IMR-90 (cell line): ENCODE measurements at regions not wholly inside any gene's neighbourhood (a gene's known extent, or its start where the extent isn't known, plus 50 kb on each side); places are given as distances from the start of the nearest gene placed in this dataset.
A peak's percentile ranks its signal among the peaks of the same experiment; 100 is the strongest.

Source experiments
- ATAC-seq: fragments of 200-7000 bp; cut with Tn5 transposase; 2 replicates; pipeline ENCODE4 v1.9.1; 2020; ENCODE audit warnings: low read depth, mild to moderate bottlenecking, moderate library complexity
- BruUV-seq: library from RNA; stranded (reverse); fragments of 400-500 nt; replicated peaks from 2 replicates; lab custom pipeline; 2021; lab: Mats Ljungman, UMichigan
- CTCF ChIA-PET: fragments of 300-600 bp; formaldehyde crosslinking; extraction: SDS; loops from one replicate; lab custom pipeline; 2021; ENCODE audit warnings: antibody characterized with exemption; lab: Yijun Ruan, JAX
- POLR2A ChIA-PET: fragments of 300-600 bp; sonication (Branson Sonifier 250); formaldehyde crosslinking; loops from one replicate; lab custom pipeline; 2022; ENCODE audit warnings: antibody characterized with exemption; ENCODE audit not compliant: unreplicated experiment; lab: Charles Lee
- DNase-seq: peaks from one replicate; pipeline ENCODE4 v3.0.0; 2013
- H2AFZ ChIP-seq: replicated peaks from 2 replicates; pipeline ENCODE3; 2013; ENCODE audit warnings: low read length, mild to moderate bottlenecking; ENCODE audit not compliant: poor library complexity
- H2AK5ac ChIP-seq: 2 replicates; pipeline ENCODE4 v1.6.1; 2013; ENCODE audit warnings: low read depth, low read length, inconsistent platforms
- H2AK9ac ChIP-seq: replicated peaks from 2 replicates; pipeline ENCODE3; 2013; ENCODE audit warnings: mild to moderate bottlenecking, low read depth, low read length, moderate library complexity; ENCODE audit not compliant: poor library complexity
- H2BK120ac ChIP-seq: 2 replicates; pipeline ENCODE4 v1.6.1; 2013; ENCODE audit warnings: low read depth, low read length, inconsistent platforms
- H2BK15ac ChIP-seq: 3 replicates; pipeline ENCODE4 v1.6.1; 2013; ENCODE audit warnings: low read depth, low read length, inconsistent platforms
- H2BK20ac ChIP-seq: 2 replicates; pipeline ENCODE4 v1.6.1; 2013; ENCODE audit warnings: low read depth, mild to moderate bottlenecking, inconsistent platforms, low read length, moderate library complexity
- H2BK5ac ChIP-seq: 2 replicates; pipeline ENCODE4 v1.6.1; 2013; ENCODE audit warnings: mild to moderate bottlenecking, low read depth, low read length, inconsistent platforms; ENCODE audit not compliant: poor library complexity, severe bottlenecking
- H3K14ac ChIP-seq: replicated peaks from 2 replicates; pipeline ENCODE4 v1.6.1; 2013; ENCODE audit warnings: low read depth, low read length, inconsistent platforms
- H3K18ac ChIP-seq: 2 replicates; pipeline ENCODE4 v1.6.1; 2013; ENCODE audit warnings: low read depth, low read length, control low read depth
- H3K23ac ChIP-seq: 2 replicates; pipeline ENCODE4 v1.6.1; 2013; ENCODE audit warnings: low read depth, low read length, inconsistent platforms
- H3K27ac ChIP-seq: 2 replicates; pipeline ENCODE4 v1.5.1; 2013; ENCODE audit warnings: mild to moderate bottlenecking, control low read depth, low read length; ENCODE audit not compliant: insufficient read depth
- H3K27me3 ChIP-seq: 2 replicates; pipeline ENCODE4 v1.6.1; 2013; ENCODE audit warnings: low read length; ENCODE audit not compliant: control insufficient read depth, insufficient read depth
- H3K36me3 ChIP-seq: 2 replicates; pipeline ENCODE4 v1.6.1; 2013; ENCODE audit warnings: low read length, mixed read lengths; ENCODE audit not compliant: control insufficient read depth, insufficient read depth
- H3K4ac ChIP-seq: 2 replicates; pipeline ENCODE4 v1.6.1; 2013; ENCODE audit warnings: low read depth, low read length, inconsistent platforms
- H3K4me1 ChIP-seq: 2 replicates; pipeline ENCODE4 v1.6.1; 2013; ENCODE audit warnings: low read length, mixed read lengths; ENCODE audit not compliant: control insufficient read depth, insufficient read depth
- H3K4me2 ChIP-seq: 2 replicates; pipeline ENCODE4 v1.6.1; 2013; ENCODE audit warnings: low read depth, mild to moderate bottlenecking, control low read depth, low read length, moderate library complexity
- H3K4me3 ChIP-seq: 2 replicates; pipeline ENCODE4 v1.5.1; 2013; ENCODE audit warnings: low read depth, mild to moderate bottlenecking, control low read depth, low read length, moderate library complexity; ENCODE audit not compliant: insufficient read depth
- H3K56ac ChIP-seq: 2 replicates; pipeline ENCODE4 v1.6.1; 2013; ENCODE audit warnings: low read length, inconsistent platforms; ENCODE audit not compliant: insufficient read depth; ENCODE audit errors: extremely low read depth
- H3K79me1 ChIP-seq, 2 experiments: 2 replicates each; pipeline ENCODE4 v1.6.1; 2013; ENCODE audit warnings: low read length in 2 of 2, inconsistent platforms in 1 of 2, low read depth in 1 of 2
- H3K9ac ChIP-seq: 2 replicates; pipeline ENCODE4 v1.6.1; 2013; ENCODE audit warnings: low read depth, low read length, control low read depth
- H3K9me1 ChIP-seq: 2 replicates; pipeline ENCODE4 v1.6.1; 2013; ENCODE audit warnings: low read length, inconsistent platforms; ENCODE audit not compliant: insufficient read depth
- H3K9me3 ChIP-seq: 2 replicates; pipeline ENCODE4 v1.6.1; 2013; ENCODE audit warnings: low read length; ENCODE audit not compliant: control insufficient read depth, insufficient read depth
- H4K20me1 ChIP-seq: 2 replicates; pipeline ENCODE4 v1.6.1; 2013; ENCODE audit warnings: low read length, inconsistent platforms; ENCODE audit not compliant: insufficient read depth
- H4K5ac ChIP-seq: 2 replicates; pipeline ENCODE4 v1.6.1; 2013; ENCODE audit warnings: mild to moderate bottlenecking, low read depth, low read length, control low read depth
- H4K8ac ChIP-seq, 2 experiments: 2 replicates each; pipeline ENCODE4 v1.6.1; 2013; ENCODE audit warnings: low read depth in 2 of 2, low read length in 2 of 2, control low read depth in 1 of 2, inconsistent platforms in 1 of 2
- H4K91ac ChIP-seq: 2 replicates; pipeline ENCODE4 v1.6.1; 2013; ENCODE audit warnings: low read depth, low read length, inconsistent platforms; ENCODE audit not compliant: insufficient read depth
- BHLHE40 ChIP-seq: fragments of 150-350 bp; IDR thresholded peaks from 2 replicates; pipeline ENCODE4 v1.6.1; 2016; ENCODE audit warnings: mild to moderate bottlenecking, low read depth, low read length
- CHD1 ChIP-seq: IDR thresholded peaks from 2 replicates; pipeline ENCODE4 v1.6.1; 2012; ENCODE audit warnings: low read depth, low read length, improper control_type of control experiment
- FOS ChIP-seq: fragments of 150-350 bp; IDR thresholded peaks from 2 replicates; pipeline ENCODE4 v1.6.1; 2016; ENCODE audit warnings: low read depth, low read length
- NFE2L2 ChIP-seq: fragments of 150-350 bp; IDR thresholded peaks from 2 replicates; pipeline ENCODE4 v1.6.1; 2016; ENCODE audit warnings: low read depth, mild to moderate bottlenecking, low read length
- RAD21 ChIP-seq: IDR thresholded peaks from 2 replicates; pipeline ENCODE4 v1.6.1; 2012; ENCODE audit warnings: low read length, improper control_type of control experiment
- RFX5 ChIP-seq: IDR thresholded peaks from 2 replicates; pipeline ENCODE4 v1.8.0; 2012; ENCODE audit warnings: low read depth, mild to moderate bottlenecking, low read length, moderate library complexity
- SMC3 ChIP-seq: fragments of 150-350 bp; IDR thresholded peaks from 2 replicates; pipeline ENCODE4 v1.6.1; 2016; ENCODE audit warnings: low read depth, mild to moderate bottlenecking, antibody characterized with exemption, low read length, moderate library complexity
- whole genome bisulfite sequencing, 2 experiments: methylation state at CpG; one replicate each; pipeline versions ENCODE4 v1.1.5 to v1.1.7; 2013; ENCODE audit warnings: missing lambda C conversion rate in 2 of 2; ENCODE audit not compliant: insufficient read length in 1 of 2; ENCODE audit errors: extremely low coverage in 2 of 2; 5-methylcytosine and 5-hydroxymethylcytosine counted together
- dilution Hi-C: fragments of 300-500 bp; cut with HindIII; formaldehyde crosslinking; loops from one replicate; pipeline ENCODE4 v1.14.3; 2018; ENCODE audit warnings: low sequenced_read_pairs; ENCODE audit not compliant: unreplicated experiment
- in situ Hi-C: fragments of 300-500 bp; cut with MboI; formaldehyde crosslinking; loops from 3 replicates; pipeline ENCODE4 v1.14.3; 2019; ENCODE audit warnings: low sequenced_read_pairs, inconsistent platforms, mixed read lengths
- intact Hi-C: fragments of 100-400 bp; cut with micrococcal nuclease; formaldehyde crosslinking; loops from 2 replicates; pipeline ENCODE4 v1.10.0; 2022

GRCh38 chr6:2593167-2593566 is 157.6 kb downstream of the MYLK4 start:
- Histone ChIP-seq H3K56ac (no peak overlapping the region), H3K9me1 (0 out of 2 replicates have a peak, but pooled peaks cover 3% of the 10 kb centered on the region), H2BK15ac (no peak overlapping the region), H3K4me3 (no peak overlapping the region), H3K4me1 (no peaks in the 10 kb centered on the region; the same call in 1 of the 2 replicates), H3K18ac (no peak overlapping the region), H3K23ac (no peak overlapping the region), H2BK20ac (no peak overlapping the region), H3K36me3 (no peaks in the 10 kb centered on the region), H2BK120ac (no peak overlapping the region), H4K20me1 (no peaks in the 10 kb centered on the region), H3K9me3 (no peaks in the 10 kb centered on the region), H3K4ac (no peak overlapping the region), H2AK5ac (no peak overlapping the region), H3K14ac (no peak overlapping the region), H3K9ac (no peak overlapping the region), H3K27me3 (peaks cover 3% of the 10 kb centered on the region; the same call in 1 of the 2 replicates), H4K5ac (no peak overlapping the region), H2AFZ (peak overlapping the region; percentile 8), H3K79me1 (no peaks in the 10 kb centered on the region), H4K91ac (no peak overlapping the region), H2AK9ac (no peak overlapping the region), H4K8ac (no peak overlapping the region), H2BK5ac (no peak overlapping the region), H3K4me2 (no peak overlapping the region), H3K27ac (no peak overlapping the region)
- CTCF ChIA-PET, result no interaction called here
- ATAC-seq (no peak), DNase-seq (no peak)
- in situ Hi-C loops, result no loop called here
- POLR2A ChIA-PET, result no interaction called here
- 100% methylated on average over 2 of the region's 6 CpGs; no CpG with 5 or more reads in 1 of the 2 experiments for WGBS, 2 experiments
- intact Hi-C loops, result no loop called here
- TF ChIP-seq NFE2L2 (no peak), FOS (no peak), BHLHE40 (no peak), CHD1 (no peak), SMC3 (no peak), RFX5 (no peak), RAD21 (no peak)
- BruUV-seq, result no TSS peak
- dilution Hi-C loops, result no loop called here
